Fibroblast of the aortic adventitia (primary cell): ENCODE measurements at regions not wholly inside any gene's neighbourhood (a gene's known extent, or its start where the extent isn't known, plus 50 kb on each side); places are given as distances from the start of the nearest gene placed in this dataset.

Source experiments
- DNase-seq: peaks from one replicate; pipeline ENCODE4 v3.0.0-alpha.2; 2010; ENCODE audit warnings: low read depth
- H3K4me3 ChIP-seq: 2 replicates; pipeline ENCODE4 v1.5.1; 2011; ENCODE audit warnings: low read depth, mild to moderate bottlenecking, control low read depth, low read length, moderate library complexity
- TF ChIP-seq, protein P1 (sequence below): IDR thresholded peaks from 2 replicates; pipeline ENCODE4 v1.5.1; 2011; ENCODE audit warnings: mild to moderate bottlenecking, low read length, control low read depth, inconsistent platforms; ENCODE audit not compliant: insufficient read depth

DNA sequence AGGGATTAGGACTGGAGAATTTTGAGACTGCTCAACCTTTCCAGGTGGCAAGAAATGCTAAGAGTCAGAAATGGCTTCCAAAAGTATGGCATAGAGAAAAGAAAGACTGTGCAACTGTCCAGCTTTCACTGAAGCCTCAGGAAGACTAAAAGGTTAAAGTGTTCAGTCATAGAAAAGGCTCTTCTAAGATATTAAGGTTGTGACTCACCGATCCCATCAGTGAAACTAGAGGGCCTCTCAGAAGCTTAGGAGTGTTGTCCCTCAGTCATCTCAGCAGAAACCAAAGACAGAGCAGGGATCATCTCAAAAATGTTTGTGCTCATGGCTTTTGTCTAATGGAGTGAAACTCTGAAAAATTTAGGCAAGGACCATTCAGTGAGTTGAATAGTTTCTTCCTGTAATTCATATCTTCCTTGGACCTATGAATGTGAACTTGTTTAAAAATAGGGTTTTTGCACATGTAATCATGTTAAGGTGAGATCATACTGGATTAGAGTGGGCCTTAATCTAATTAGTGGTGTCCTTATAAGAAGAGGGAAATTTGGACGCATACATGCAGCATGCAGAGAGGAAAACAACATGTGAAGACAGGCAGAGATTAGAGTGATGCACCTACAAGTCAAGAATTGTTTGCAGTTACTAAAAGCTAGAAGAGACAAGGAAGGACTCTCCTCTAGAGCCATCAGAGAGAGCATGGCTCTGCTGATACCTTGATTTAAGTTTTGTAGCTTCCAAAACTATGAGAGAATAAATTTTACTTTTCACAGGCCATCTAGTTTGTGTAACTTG, 71.3 kb downstream of the RPE65 start:
- DNase-seq: peak; percentile 12
- TF ChIP-seq, protein P1, sequence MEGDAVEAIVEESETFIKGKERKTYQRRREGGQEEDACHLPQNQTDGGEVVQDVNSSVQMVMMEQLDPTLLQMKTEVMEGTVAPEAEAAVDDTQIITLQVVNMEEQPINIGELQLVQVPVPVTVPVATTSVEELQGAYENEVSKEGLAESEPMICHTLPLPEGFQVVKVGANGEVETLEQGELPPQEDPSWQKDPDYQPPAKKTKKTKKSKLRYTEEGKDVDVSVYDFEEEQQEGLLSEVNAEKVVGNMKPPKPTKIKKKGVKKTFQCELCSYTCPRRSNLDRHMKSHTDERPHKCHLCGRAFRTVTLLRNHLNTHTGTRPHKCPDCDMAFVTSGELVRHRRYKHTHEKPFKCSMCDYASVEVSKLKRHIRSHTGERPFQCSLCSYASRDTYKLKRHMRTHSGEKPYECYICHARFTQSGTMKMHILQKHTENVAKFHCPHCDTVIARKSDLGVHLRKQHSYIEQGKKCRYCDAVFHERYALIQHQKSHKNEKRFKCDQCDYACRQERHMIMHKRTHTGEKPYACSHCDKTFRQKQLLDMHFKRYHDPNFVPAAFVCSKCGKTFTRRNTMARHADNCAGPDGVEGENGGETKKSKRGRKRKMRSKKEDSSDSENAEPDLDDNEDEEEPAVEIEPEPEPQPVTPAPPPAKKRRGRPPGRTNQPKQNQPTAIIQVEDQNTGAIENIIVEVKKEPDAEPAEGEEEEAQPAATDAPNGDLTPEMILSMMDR: no peak
- H3K4me3 ChIP-seq: no peak overlapping the region

DNA sequence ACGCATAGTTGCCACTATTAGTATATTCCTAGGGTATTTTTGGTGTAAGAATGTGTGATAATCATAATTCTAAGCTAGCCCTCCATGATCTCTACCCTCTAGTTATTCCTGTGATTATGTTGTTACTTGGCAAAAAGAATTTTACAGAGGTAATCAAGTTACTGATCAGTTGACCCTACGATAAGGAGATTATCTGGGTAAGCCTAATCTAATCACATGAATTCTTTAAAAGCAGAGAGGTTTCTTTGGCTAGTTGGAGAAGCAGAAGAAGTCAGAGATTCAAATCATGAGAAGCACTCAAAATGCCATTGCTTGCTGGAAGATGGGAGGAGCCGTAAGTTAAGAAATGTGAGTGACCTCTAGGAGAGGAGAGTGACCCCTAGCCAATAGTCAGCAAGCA, 72.7 kb downstream of the RPE65 start:
- DNase-seq: no peak
- TF ChIP-seq, protein P1: no peak
- no peak overlapping the region for H3K4me3 ChIP-seq

DNA sequence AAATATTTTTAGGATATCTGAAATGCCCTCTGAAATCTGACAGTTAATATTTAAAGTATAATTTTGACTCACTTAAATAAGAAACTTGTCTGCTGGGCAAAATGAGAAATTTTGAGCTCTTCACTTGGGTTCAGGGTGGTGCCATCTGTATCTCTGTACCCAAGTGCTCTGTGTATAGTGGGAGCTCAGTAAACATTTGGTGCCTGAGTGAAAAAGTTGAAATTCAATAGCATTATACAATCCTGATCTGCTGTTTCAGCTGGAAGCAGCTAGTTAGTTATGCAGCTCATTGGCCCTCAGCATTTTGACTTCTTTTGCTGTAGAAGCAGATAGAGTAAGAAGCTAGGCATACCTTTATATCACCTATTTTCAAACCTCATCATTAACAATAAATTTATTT, 73.3 kb downstream of the RPE65 start:
- TF ChIP-seq, protein P1: no peak
- DNase-seq: no peak
- no peak overlapping the region for H3K4me3 ChIP-seq

DNA sequence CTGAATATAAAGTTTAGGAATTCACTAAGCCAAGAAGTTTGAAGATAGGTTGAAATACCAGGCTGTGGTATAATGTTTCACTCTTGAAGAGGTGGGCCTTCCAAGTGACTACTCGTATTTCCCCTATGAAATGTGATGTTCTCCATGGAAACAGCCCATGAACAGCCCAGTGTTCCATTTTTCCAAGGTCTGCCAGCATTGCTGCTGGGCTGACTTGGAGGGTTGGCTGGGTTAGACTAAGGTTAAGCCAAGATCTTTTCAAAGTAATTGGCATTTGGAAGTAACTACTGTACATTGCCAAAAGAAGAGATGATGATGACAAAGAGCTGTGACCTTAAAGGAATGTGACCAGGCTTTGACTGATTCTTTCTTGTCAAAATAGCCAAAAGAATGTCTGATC, 73.8 kb downstream of the RPE65 start:
- peak; percentile 43 for DNase-seq
- TF ChIP-seq, protein P1: no peak
- H3K4me3 ChIP-seq: no peak overlapping the region

DNA sequence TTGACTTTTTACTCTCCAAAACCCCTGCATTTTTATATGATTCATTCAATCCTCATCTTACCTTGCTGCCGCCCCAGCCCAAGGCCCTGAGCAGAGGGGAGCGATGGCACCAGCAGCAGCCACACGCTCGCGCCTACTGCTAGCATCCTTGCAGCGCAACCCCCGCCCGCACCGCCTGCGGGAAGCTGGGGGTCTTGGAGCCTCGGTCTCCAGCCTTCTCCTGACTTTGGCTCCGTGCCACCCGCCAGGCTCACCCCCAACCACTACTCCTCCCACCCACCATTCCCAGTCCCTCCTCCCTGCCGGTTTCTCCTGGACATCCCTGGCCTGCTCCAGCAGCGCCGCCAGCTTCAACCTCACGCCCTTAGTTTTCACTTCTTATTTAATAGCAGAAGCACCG, 76.6 kb downstream of the RPE65 start:
- H3K4me3 ChIP-seq: no peak overlapping the region
- no peak for DNase-seq
- TF ChIP-seq, protein P1: no peak

DNA sequence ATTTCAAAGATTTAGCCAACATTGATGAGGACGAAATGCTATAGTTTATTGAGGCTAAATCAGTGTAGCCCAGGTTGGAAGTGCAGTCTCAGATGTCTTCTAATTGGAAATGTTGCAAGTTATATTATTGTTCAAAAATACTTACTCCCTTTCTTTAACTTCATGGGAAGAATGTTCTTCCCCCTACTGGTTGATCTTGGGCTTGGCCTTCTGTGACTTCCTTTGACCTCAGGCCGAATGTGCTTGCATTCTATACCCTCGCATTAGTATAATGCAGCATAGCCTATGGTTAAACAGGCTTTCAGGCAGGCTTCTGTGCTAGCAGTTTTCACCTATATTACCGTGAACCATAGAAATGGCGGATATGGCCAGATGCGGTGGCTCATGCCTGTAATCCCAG, 77.3 kb downstream of the RPE65 start:
- H3K4me3 ChIP-seq: no peak overlapping the region
- DNase-seq: no peak
- TF ChIP-seq, protein P1: peak; percentile 10
